ACHN (cell line): ENCODE measurements at regions not wholly inside any gene's neighbourhood (a gene's known extent, or its start where the extent isn't known, plus 50 kb on each side); places are given as distances from the start of the nearest gene placed in this dataset.
"Not testable (repeated sequence)": the region's sequence is repeated elsewhere in the genome, so short reads cannot be mapped to it uniquely, and the experiment has no call there.

Experiments used
- DNase-seq: peaks from one replicate; pipeline ENCODE4 v3.0.0-alpha.2; 2015
- in situ Hi-C: cut with HindIII; loops from 2 replicates; pipeline ENCODE4 v1.10.0; 2017; ENCODE audit warnings: low sequenced_read_pairs, low pct_ligation_motif_present, low pct_unique_long_range_greater_than_20kb

- in situ Hi-C loops = no loop called here
- DNase-seq = no peak
Measured at GRCh38 chr3:4232798-4233197, 70.4 kb upstream of the SETMAR start.

GRCh38 chr3:4233488-4233887 is 69.7 kb upstream of the SETMAR start:
- in situ Hi-C loops = no loop called here
- no peak for DNase-seq

GRCh38 chr3:4234889-4235288 is 68.3 kb upstream of the SETMAR start:
- no peak for DNase-seq
- in situ Hi-C loops = no loop called here

- in situ Hi-C loops = no loop called here
- DNase-seq = no peak
Measured at GRCh38 chr3:4235690-4236089, 67.5 kb upstream of the SETMAR start.

- DNase-seq = no peak
- in situ Hi-C loops = no loop called here
Measured at GRCh38 chr3:4241595-4242170, 61.5 kb upstream of the SETMAR start.

GRCh38 chr3:4245671-4246070 is 57.5 kb upstream of the SETMAR start:
- DNase-seq = no peak
- in situ Hi-C loops = no loop called here

GRCh38 chr3:4247391-4247790 is 55.8 kb upstream of the SETMAR start:
- no peak for DNase-seq
- in situ Hi-C loops = no loop called here

- in situ Hi-C loops = no loop called here
- no peak for DNase-seq
Measured at GRCh38 chr3:4250064-4250463, 53.1 kb upstream of the SETMAR start.

GRCh38 chr3:4251412-4251811 is 51.8 kb upstream of the SETMAR start:
- DNase-seq = no peak
- in situ Hi-C loops = no loop called here

GRCh38 chr3:4253072-4253832 is 49.9 kb upstream of the SETMAR start:
- DNase-seq, in situ Hi-C loops: not testable (repeated sequence)
